Esophagus muscularis mucosa (tissue), 4 donors: ENCODE measurements at regions not wholly inside any gene's neighbourhood (a gene's known extent, or its start where the extent isn't known, plus 50 kb on each side); places are given as distances from the start of the nearest gene placed in this dataset.

Experiments used
- EP300 ChIP-seq: sonication (generic); formaldehyde crosslinking; IDR thresholded peaks from one replicate; pipeline ENCODE4 v1.6.1; 2017; ENCODE audit warnings: antibody characterized with exemption
- POLR2A ChIP-seq: fragments of 450-650 bp; IDR thresholded peaks from one replicate; pipeline ENCODE4 v1.6.1; 2017; ENCODE audit warnings: antibody characterized with exemption, moderate library complexity, mild to moderate bottlenecking, low read depth
- POLR2AphosphoS5 ChIP-seq, 2 donors: sonication (generic); formaldehyde crosslinking; IDR thresholded peaks; one replicate each; pipeline ENCODE4 v1.6.1; 2017; ENCODE audit warnings: antibody characterized with exemption in 2 of 2
- TF ChIP-seq, protein P1 (sequence below), 3 experiments: fragments of 200-600 bp in 2 of 3; fragments of 450-650 bp in 1 of 3; sonication (generic) in 2 of 3; IDR thresholded peaks; one replicate each; pipeline ENCODE4 v1.5.1; 2017 to 2019; ENCODE audit warnings: antibody characterized with exemption in 3 of 3, mild to moderate bottlenecking in 2 of 3, moderate library complexity in 1 of 3

- TF ChIP-seq, protein P1, sequence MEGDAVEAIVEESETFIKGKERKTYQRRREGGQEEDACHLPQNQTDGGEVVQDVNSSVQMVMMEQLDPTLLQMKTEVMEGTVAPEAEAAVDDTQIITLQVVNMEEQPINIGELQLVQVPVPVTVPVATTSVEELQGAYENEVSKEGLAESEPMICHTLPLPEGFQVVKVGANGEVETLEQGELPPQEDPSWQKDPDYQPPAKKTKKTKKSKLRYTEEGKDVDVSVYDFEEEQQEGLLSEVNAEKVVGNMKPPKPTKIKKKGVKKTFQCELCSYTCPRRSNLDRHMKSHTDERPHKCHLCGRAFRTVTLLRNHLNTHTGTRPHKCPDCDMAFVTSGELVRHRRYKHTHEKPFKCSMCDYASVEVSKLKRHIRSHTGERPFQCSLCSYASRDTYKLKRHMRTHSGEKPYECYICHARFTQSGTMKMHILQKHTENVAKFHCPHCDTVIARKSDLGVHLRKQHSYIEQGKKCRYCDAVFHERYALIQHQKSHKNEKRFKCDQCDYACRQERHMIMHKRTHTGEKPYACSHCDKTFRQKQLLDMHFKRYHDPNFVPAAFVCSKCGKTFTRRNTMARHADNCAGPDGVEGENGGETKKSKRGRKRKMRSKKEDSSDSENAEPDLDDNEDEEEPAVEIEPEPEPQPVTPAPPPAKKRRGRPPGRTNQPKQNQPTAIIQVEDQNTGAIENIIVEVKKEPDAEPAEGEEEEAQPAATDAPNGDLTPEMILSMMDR (IDR thresholded peaks at IDR 0.05) = no peak
- TF ChIP-seq POLR2A (no peak), EP300 (no peak), POLR2AphosphoS5 (IDR thresholded peaks at IDR 0.05) (no peak)
Observed at GRCh38 chr5:57770039-57770438, 287.4 kb upstream of the ACTBL2 start.
